ENCODE measurements at regions not wholly inside any gene's neighbourhood (a gene's known extent, or its start where the extent isn't known, plus 50 kb on each side); places are given as distances from the start of the nearest gene placed in this dataset.

GRCh38 chr14:50038398-50039119, 77.8 kb downstream of the VCPKMT start:
- no peak for DNase-seq (ENCODE audit: low read depth)

GRCh38 chr14:50039120-50039517, 77.3 kb downstream of the VCPKMT start:
- no peak for DNase-seq (ENCODE audit: low read depth)

GRCh38 chr14:50039734-50040400, 76.5 kb downstream of the VCPKMT start:
- DNase-seq (ENCODE audit: low read depth), result no peak

- no peak for DNase-seq (ENCODE audit: low read depth)
Measured at GRCh38 chr14:50040401-50040775, 76.0 kb downstream of the VCPKMT start.

GRCh38 chr14:50040895-50041465, 75.4 kb downstream of the VCPKMT start:
- no peak for DNase-seq (ENCODE audit: low read depth)

GRCh38 chr14:50041980-50042379, 74.4 kb downstream of the VCPKMT start:
- DNase-seq (ENCODE audit: low read depth), result no peak

- DNase-seq (ENCODE audit: low read depth), result no peak
Measured at GRCh38 chr14:50044042-50044651, 72.2 kb downstream of the VCPKMT start.

- DNase-seq (ENCODE audit: low read depth), result peak; percentile 51
Measured at GRCh38 chr14:50045039-50045711, 71.2 kb downstream of the VCPKMT start.

GRCh38 chr14:50045837-50046236, 70.5 kb downstream of the VCPKMT start:
- no peak for DNase-seq (ENCODE audit: low read depth)

GRCh38 chr14:50047274-50047676, 69.1 kb downstream of the VCPKMT start:
- no peak for DNase-seq (ENCODE audit: low read depth)

- DNase-seq (ENCODE audit: low read depth), result no peak
Measured at GRCh38 chr14:50049093-50049492, 67.3 kb downstream of the VCPKMT start.

GRCh38 chr14:50049703-50050570, 66.4 kb downstream of the VCPKMT start:
- no peak for DNase-seq (ENCODE audit: low read depth)

- DNase-seq (ENCODE audit: low read depth), result no peak
Measured at GRCh38 chr14:50051106-50051505, 65.3 kb downstream of the VCPKMT start.

- DNase-seq (ENCODE audit: low read depth), result no peak
Measured at GRCh38 chr14:50051706-50052105, 64.7 kb downstream of the VCPKMT start.

- no peak for DNase-seq (ENCODE audit: low read depth)
Measured at GRCh38 chr14:50052517-50052916, 63.9 kb downstream of the VCPKMT start.

GRCh38 chr14:50053935-50054334, 62.4 kb downstream of the VCPKMT start:
- no peak for DNase-seq (ENCODE audit: low read depth)

- DNase-seq (ENCODE audit: low read depth), result no peak
Measured at GRCh38 chr14:50055461-50056228, 60.7 kb downstream of the VCPKMT start.

- DNase-seq (ENCODE audit: low read depth), result no peak
Measured at GRCh38 chr14:50056435-50056834, 59.9 kb downstream of the VCPKMT start.

GRCh38 chr14:50057331-50057730, 59.0 kb downstream of the VCPKMT start:
- DNase-seq (ENCODE audit: low read depth), result no peak

GRCh38 chr14:50058113-50058512, 58.3 kb downstream of the VCPKMT start:
- DNase-seq (ENCODE audit: low read depth), result no peak
